Mesendoderm (in vitro differentiated cells): ENCODE measurements at regions not wholly inside any gene's neighbourhood (a gene's known extent, or its start where the extent isn't known, plus 50 kb on each side); places are given as distances from the start of the nearest gene placed in this dataset.
"Not testable (repeated sequence)": the region's sequence is repeated elsewhere in the genome, so short reads cannot be mapped to it uniquely, and the experiment has no call there.

Source experiments
- DNase-seq: peaks from one replicate; pipeline ENCODE4 v3.0.0; 2013
- H2AK5ac ChIP-seq: 2 replicates; pipeline ENCODE4 v1.6.1; 2013; ENCODE audit warnings: low read length, inconsistent platforms
- H2BK120ac ChIP-seq: 2 replicates; pipeline ENCODE4 v1.6.1; 2013; ENCODE audit warnings: low read depth, mild to moderate bottlenecking, low read length, moderate library complexity, mixed read lengths
- H2BK15ac ChIP-seq: replicated peaks from 2 replicates; pipeline ENCODE4 v1.6.1; 2013; ENCODE audit warnings: low read depth, mild to moderate bottlenecking, moderate library complexity
- H2BK5ac ChIP-seq: 2 replicates; pipeline ENCODE4 v1.6.1; 2013; ENCODE audit warnings: low read length, inconsistent platforms
- H3K18ac ChIP-seq: 2 replicates; pipeline ENCODE4 v1.6.1; 2013; ENCODE audit warnings: mild to moderate bottlenecking, low read length, mixed read lengths
- H3K23ac ChIP-seq: one replicate; pipeline ENCODE4 v1.6.1; 2013; ENCODE audit warnings: low read length
- H3K27ac ChIP-seq: 2 replicates; pipeline ENCODE4 v1.5.1; 2013; ENCODE audit warnings: low read depth, mild to moderate bottlenecking, inconsistent platforms, low read length, moderate library complexity
- H3K27me3 ChIP-seq: 2 replicates; pipeline ENCODE4 v1.6.1; 2013; ENCODE audit warnings: low read length, control low read depth, mild to moderate bottlenecking, inconsistent platforms; ENCODE audit not compliant: insufficient read depth, poor library complexity
- H3K36me3 ChIP-seq: 2 replicates; pipeline ENCODE4 v1.6.1; 2013; ENCODE audit warnings: low read length, inconsistent platforms; ENCODE audit not compliant: control insufficient read depth, insufficient read depth
- H3K4ac ChIP-seq: one replicate; pipeline ENCODE4 v1.6.1; 2013; ENCODE audit warnings: low read depth, mild to moderate bottlenecking, low read length, moderate library complexity
- H3K4me1 ChIP-seq: 2 replicates; pipeline ENCODE4 v1.6.1; 2013; ENCODE audit warnings: low read depth, low read length, inconsistent platforms; ENCODE audit not compliant: control insufficient read depth
- H3K4me2 ChIP-seq: 2 replicates; pipeline ENCODE4 v1.6.1; 2013; ENCODE audit warnings: low read length
- H3K4me3 ChIP-seq: 2 replicates; pipeline ENCODE4 v1.5.1; 2013; ENCODE audit warnings: mild to moderate bottlenecking, low read length
- H3K56ac ChIP-seq: one replicate; pipeline ENCODE4 v1.6.1; 2013; ENCODE audit warnings: low read length
- H3K79me1 ChIP-seq: 2 replicates; pipeline ENCODE4 v1.6.1; 2013; ENCODE audit warnings: low read length, inconsistent platforms
- H3K79me2 ChIP-seq: 2 replicates; pipeline ENCODE4 v1.6.1; 2013; ENCODE audit warnings: mild to moderate bottlenecking, low read length; ENCODE audit not compliant: control insufficient read depth, insufficient read depth
- H3K9ac ChIP-seq: 2 replicates; pipeline ENCODE4 v1.6.1; 2013; ENCODE audit warnings: low read length, inconsistent platforms
- H4K5ac ChIP-seq: one replicate; pipeline ENCODE4 v1.6.1; 2013; ENCODE audit warnings: low read length
- H4K8ac ChIP-seq: one replicate; pipeline ENCODE4 v1.6.1; 2013; ENCODE audit warnings: low read depth, mild to moderate bottlenecking, control low read depth, low read length, moderate library complexity
- WGBS: extraction: QIAGEN DNeasy Blood & Tissue Kit; methylation state at CpG from one replicate; pipeline ENCODE4 v1.1.7; 2013; ENCODE audit warnings: low lambda C conversion rate, missing lambda C conversion rate; ENCODE audit not compliant: insufficient coverage; ENCODE audit errors: extremely low coverage; 5-methylcytosine and 5-hydroxymethylcytosine counted together

- Histone ChIP-seq H2AK5ac (no peak overlapping the region), H3K4me2 (no peak overlapping the region), H3K79me2 (no peaks in the 10 kb centered on the region), H3K18ac (no peak overlapping the region), H3K27me3 (no peaks in the 10 kb centered on the region), H3K79me1 (no peaks in the 10 kb centered on the region), H3K4me3 (no peak overlapping the region), H2BK120ac (no peak overlapping the region), H4K5ac (no peak overlapping the region), H3K23ac (no peak overlapping the region), H3K36me3 (no peaks in the 10 kb centered on the region), H2BK15ac (no peak overlapping the region), H3K27ac (no peak overlapping the region), H3K56ac (no peak overlapping the region), H4K8ac (no peak overlapping the region), H3K4ac (no peak overlapping the region), H3K9ac (no peak overlapping the region), H3K4me1 (no peaks in the 10 kb centered on the region), H2BK5ac (no peak overlapping the region)
- DNase-seq = no peak
- WGBS = no CpG with 5 or more reads among the region's 3 CpGs
These were observed 52.7 kb upstream of the OSMR start for GRCh38 chr5:38793099-38793498.

- 100% methylated on average over 2 of the region's 7 CpGs for WGBS
- H3K27me3 ChIP-seq, H2BK15ac ChIP-seq, DNase-seq, H3K4me1 ChIP-seq, H3K4me2 ChIP-seq, H3K36me3 ChIP-seq, H3K4ac ChIP-seq, H3K9ac ChIP-seq, H3K4me3 ChIP-seq, H4K5ac ChIP-seq, H2BK5ac ChIP-seq, H3K27ac ChIP-seq, H3K18ac ChIP-seq, H3K79me1 ChIP-seq, H3K23ac ChIP-seq, H4K8ac ChIP-seq, H2AK5ac ChIP-seq, H3K79me2 ChIP-seq, H2BK120ac ChIP-seq, H3K56ac ChIP-seq: not testable (repeated sequence)
These were observed 51.8 kb upstream of the OSMR start for GRCh38 chr5:38794037-38794436.

- no peak overlapping the region for H3K4me3 ChIP-seq
- no peak overlapping the region for H4K5ac ChIP-seq
- no peak overlapping the region for H2BK15ac ChIP-seq
- H3K9ac ChIP-seq = no peak overlapping the region
- DNase-seq = no peak
- WGBS = no CpG with 5 or more reads among the region's 5 CpGs
- H3K79me2 ChIP-seq = no peaks in the 10 kb centered on the region
- no peaks in the 10 kb centered on the region for H3K4me1 ChIP-seq
- no peak overlapping the region for H3K56ac ChIP-seq
- H3K27ac ChIP-seq = no peak overlapping the region
- no peaks in the 10 kb centered on the region for H3K27me3 ChIP-seq
- no peak overlapping the region for H3K23ac ChIP-seq
- H2BK5ac ChIP-seq = no peak overlapping the region
- no peak overlapping the region for H2AK5ac ChIP-seq
- H3K79me1 ChIP-seq = no peaks in the 10 kb centered on the region
- no peak overlapping the region for H2BK120ac ChIP-seq
- H3K4me2 ChIP-seq = no peak overlapping the region
- no peak overlapping the region for H4K8ac ChIP-seq
- no peaks in the 10 kb centered on the region for H3K36me3 ChIP-seq
- H3K18ac ChIP-seq = no peak overlapping the region
- H3K4ac ChIP-seq = no peak overlapping the region
These were observed 50.8 kb upstream of the OSMR start for GRCh38 chr5:38794986-38795385.

GRCh38 chr5:38795986-38796741 is 49.6 kb upstream of the OSMR start:
- no peak overlapping the region for H2AK5ac ChIP-seq
- DNase-seq = no peak

More at GRCh38 chr5:38795986-38796741, 49.6 kb upstream of the OSMR start:
- Histone ChIP-seq H3K4ac (no peak overlapping the region), H3K36me3 (no peaks in the 10 kb centered on the region), H2BK120ac (no peak overlapping the region), H3K18ac (no peak overlapping the region), H3K79me2 (no peaks in the 10 kb centered on the region), H3K79me1 (no peaks in the 10 kb centered on the region), H3K9ac (no peak overlapping the region), H3K56ac (no peak overlapping the region), H4K8ac (no peak overlapping the region), H3K4me3 (no peak overlapping the region), H2BK15ac (no peak overlapping the region), H3K4me2 (no peak overlapping the region), H3K23ac (no peak overlapping the region), H3K27ac (no peak overlapping the region), H3K27me3 (no peaks in the 10 kb centered on the region), H2BK5ac (no peak overlapping the region), H3K4me1 (no peaks in the 10 kb centered on the region), H4K5ac (no peak overlapping the region)
- WGBS = no CpG with 5 or more reads among the region's 6 CpGs
